Stimulated activated CD8-positive, alpha-beta memory T cell treated with anti-CD3 and anti-CD28 coated beads, Interleukin-7, amount 100 ng/mL, for 48 hours (primary cell): ENCODE measurements at regions not wholly inside any gene's neighbourhood (a gene's known extent, or its start where the extent isn't known, plus 50 kb on each side); places are given as distances from the start of the nearest gene placed in this dataset.
"Not testable (repeated sequence)": the region's sequence is repeated elsewhere in the genome, so short reads cannot be mapped to it uniquely, and the experiment has no call there.

ENCODE experiments used
- DNase-seq, 2 donors: peaks; one replicate each; pipeline ENCODE4 v3.0.0-alpha.2; 2020; ENCODE audit warnings: low read depth in 1 of 2; ENCODE audit errors: extremely low read depth in 1 of 2

GRCh38 chr1:232146514-232146913 lies 483.4 kb downstream of the SIPA1L2 start:
- DNase-seq: no peak

- DNase-seq: no peak
Measured at GRCh38 chr1:232145768-232146167, 484.2 kb downstream of the SIPA1L2 start.

- no peak for DNase-seq
Measured at GRCh38 chr1:232144696-232145230, 485.2 kb downstream of the SIPA1L2 start.

- no peak for DNase-seq
Measured at GRCh38 chr1:232143315-232143886, 486.5 kb downstream of the SIPA1L2 start.

- no peak for DNase-seq
Measured at GRCh38 chr1:232142403-232143314, 487.3 kb downstream of the SIPA1L2 start.

GRCh38 chr1:232141167-232141448 lies 488.8 kb downstream of the SIPA1L2 start:
- not testable (repeated sequence) for DNase-seq

- no peak for DNase-seq
Measured at GRCh38 chr1:232140419-232141166, 489.3 kb downstream of the SIPA1L2 start.

- no peak for DNase-seq
Measured at GRCh38 chr1:232139444-232139843, 490.5 kb downstream of the SIPA1L2 start.

GRCh38 chr1:232138044-232138443 lies 491.9 kb downstream of the SIPA1L2 start:
- no peak for DNase-seq

- no peak for DNase-seq
Measured at GRCh38 chr1:232137066-232137465, 492.9 kb downstream of the SIPA1L2 start.

GRCh38 chr1:232136136-232136535 lies 493.8 kb downstream of the SIPA1L2 start:
- no peak for DNase-seq

GRCh38 chr1:232134365-232134764 lies 495.6 kb downstream of the SIPA1L2 start:
- DNase-seq: no peak

- no peak for DNase-seq
Measured at GRCh38 chr1:232132572-232132971, 497.4 kb downstream of the SIPA1L2 start.

GRCh38 chr1:232131715-232132391 lies 498.1 kb downstream of the SIPA1L2 start:
- no peak for DNase-seq

- no peak for DNase-seq
Measured at GRCh38 chr1:232130815-232131480, 499.0 kb downstream of the SIPA1L2 start.

- DNase-seq: no peak
Measured at GRCh38 chr1:232127190-232127589, 500.6 kb downstream of the DISC1 start.

GRCh38 chr1:232123775-232124659 lies 497.4 kb downstream of the DISC1 start:
- no peak for DNase-seq

GRCh38 chr1:232117903-232118302 lies 491.3 kb downstream of the DISC1 start:
- DNase-seq: not testable (repeated sequence)

GRCh38 chr1:232114985-232115384 lies 488.4 kb downstream of the DISC1 start:
- DNase-seq: no peak
